ENCODE measurements at regions not wholly inside any gene's neighbourhood (a gene's known extent, or its start where the extent isn't known, plus 50 kb on each side); places are given as distances from the start of the nearest gene placed in this dataset.

GRCh38 chr9:81384911-81385310 lies 304.4 kb downstream of the TLE1 start:
- no peak for TF ChIP-seq CTCF (IDR thresholded peaks at IDR 0.05; ENCODE audit: low read depth, low read length, poor library complexity, severe bottlenecking)
- TF ChIP-seq EZH2phosphoT487 (IDR thresholded peaks at IDR 0.05; ENCODE audit: borderline replicate concordance, low read length) = no peak
